Liver (tissue), 3 donors: ENCODE measurements at regions not wholly inside any gene's neighbourhood (a gene's known extent, or its start where the extent isn't known, plus 50 kb on each side); places are given as distances from the start of the nearest gene placed in this dataset.

Experiments
- ATF3 ChIP-seq: IDR thresholded peaks from 2 replicates; pipeline ENCODE4 v1.6.1; 2016; ENCODE audit warnings: antibody characterized with exemption
- EGR1 ChIP-seq, 2 donors: IDR thresholded peaks; 2 replicates each; pipeline ENCODE4 v1.6.1; 2016 to 2018; ENCODE audit warnings: antibody characterized with exemption in 2 of 2, low read depth in 2 of 2
- FOXA1 ChIP-seq: IDR thresholded peaks from 2 replicates; pipeline ENCODE4 v1.6.1; 2016; ENCODE audit warnings: antibody characterized with exemption
- MAX ChIP-seq: IDR thresholded peaks from 2 replicates; pipeline ENCODE4 v1.6.1; 2016; ENCODE audit warnings: antibody characterized with exemption
- NR2F2 ChIP-seq: IDR thresholded peaks from 2 replicates; pipeline ENCODE4 v1.6.1; 2016; ENCODE audit warnings: antibody characterized with exemption
- RAD21 ChIP-seq, 2 donors: IDR thresholded peaks; 2 replicates each; pipeline ENCODE4 v1.6.1; 2016; ENCODE audit warnings: antibody characterized with exemption in 2 of 2, mild to moderate bottlenecking in 2 of 2
- RXRA ChIP-seq, 2 donors: IDR thresholded peaks; 2 replicates each; pipeline ENCODE4 v1.6.1; 2017 to 2018; ENCODE audit warnings: antibody characterized with exemption in 2 of 2, mild to moderate bottlenecking in 1 of 2
- SP1 ChIP-seq: IDR thresholded peaks from 2 replicates; pipeline ENCODE4 v1.6.1; 2018; ENCODE audit warnings: antibody characterized with exemption, mild to moderate bottlenecking
- TAF1 ChIP-seq: conservative IDR thresholded peaks from 2 replicates; pipeline ENCODE4 v1.6.1; 2016; ENCODE audit warnings: antibody characterized with exemption, mild to moderate bottlenecking
- YY1 ChIP-seq: IDR thresholded peaks from 2 replicates; pipeline ENCODE4 v1.6.1; 2016; ENCODE audit warnings: antibody characterized with exemption, mild to moderate bottlenecking
- TF ChIP-seq, protein P1 (sequence below): fragments of 150-350 bp; IDR thresholded peaks from 2 replicates; pipeline ENCODE4 v1.5.1; 2017; ENCODE audit warnings: improper control_type of control experiment, low read depth, low read length; ENCODE audit not compliant: missing input control
- TF ChIP-seq, protein P2 (sequence below): IDR thresholded peaks from 2 replicates; pipeline ENCODE4 v1.6.1; 2016; ENCODE audit warnings: antibody characterized with exemption
- TF ChIP-seq, protein P3 (sequence below): IDR thresholded peaks from 2 replicates; pipeline ENCODE4 v1.6.1; 2016; ENCODE audit warnings: antibody characterized with exemption, mild to moderate bottlenecking
- donor health status: healthy.
- donor health status: healthy.

DNA sequence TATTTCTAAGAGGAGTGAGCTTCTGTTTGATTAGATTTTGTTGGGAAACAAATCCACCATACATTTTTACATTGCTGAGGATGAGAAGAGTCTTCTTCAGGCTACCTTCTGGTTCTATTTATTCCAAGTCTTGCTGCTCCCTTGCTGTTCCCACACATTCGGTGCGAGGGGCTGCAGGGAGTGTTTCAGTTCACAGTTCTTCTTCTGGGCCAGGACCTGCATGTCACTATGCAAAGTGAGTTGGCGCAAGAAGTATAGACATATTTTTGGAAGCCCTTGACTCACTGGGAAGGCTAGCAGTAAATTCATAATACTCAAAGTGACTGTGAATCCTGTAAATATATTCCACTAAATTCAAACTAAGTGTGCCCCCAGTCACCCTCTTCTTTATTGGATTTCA lies 657.9 kb downstream of the TAF11L14 start:
- TF ChIP-seq ATF3 (no peak), TAF1 (no peak), MAX (no peak), FOXA1 (no peak), RAD21 (IDR thresholded peaks at IDR 0.05) (no peak), NR2F2 (no peak), SP1 (no peak), EGR1 (IDR thresholded peaks at IDR 0.05; ENCODE audit: low read depth in 2 of 2) (no peak), YY1 (no peak), RXRA (IDR thresholded peaks at IDR 0.05) (no peak)
- TF ChIP-seq, protein P1, sequence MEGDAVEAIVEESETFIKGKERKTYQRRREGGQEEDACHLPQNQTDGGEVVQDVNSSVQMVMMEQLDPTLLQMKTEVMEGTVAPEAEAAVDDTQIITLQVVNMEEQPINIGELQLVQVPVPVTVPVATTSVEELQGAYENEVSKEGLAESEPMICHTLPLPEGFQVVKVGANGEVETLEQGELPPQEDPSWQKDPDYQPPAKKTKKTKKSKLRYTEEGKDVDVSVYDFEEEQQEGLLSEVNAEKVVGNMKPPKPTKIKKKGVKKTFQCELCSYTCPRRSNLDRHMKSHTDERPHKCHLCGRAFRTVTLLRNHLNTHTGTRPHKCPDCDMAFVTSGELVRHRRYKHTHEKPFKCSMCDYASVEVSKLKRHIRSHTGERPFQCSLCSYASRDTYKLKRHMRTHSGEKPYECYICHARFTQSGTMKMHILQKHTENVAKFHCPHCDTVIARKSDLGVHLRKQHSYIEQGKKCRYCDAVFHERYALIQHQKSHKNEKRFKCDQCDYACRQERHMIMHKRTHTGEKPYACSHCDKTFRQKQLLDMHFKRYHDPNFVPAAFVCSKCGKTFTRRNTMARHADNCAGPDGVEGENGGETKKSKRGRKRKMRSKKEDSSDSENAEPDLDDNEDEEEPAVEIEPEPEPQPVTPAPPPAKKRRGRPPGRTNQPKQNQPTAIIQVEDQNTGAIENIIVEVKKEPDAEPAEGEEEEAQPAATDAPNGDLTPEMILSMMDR = no peak
- TF ChIP-seq, protein P2, sequence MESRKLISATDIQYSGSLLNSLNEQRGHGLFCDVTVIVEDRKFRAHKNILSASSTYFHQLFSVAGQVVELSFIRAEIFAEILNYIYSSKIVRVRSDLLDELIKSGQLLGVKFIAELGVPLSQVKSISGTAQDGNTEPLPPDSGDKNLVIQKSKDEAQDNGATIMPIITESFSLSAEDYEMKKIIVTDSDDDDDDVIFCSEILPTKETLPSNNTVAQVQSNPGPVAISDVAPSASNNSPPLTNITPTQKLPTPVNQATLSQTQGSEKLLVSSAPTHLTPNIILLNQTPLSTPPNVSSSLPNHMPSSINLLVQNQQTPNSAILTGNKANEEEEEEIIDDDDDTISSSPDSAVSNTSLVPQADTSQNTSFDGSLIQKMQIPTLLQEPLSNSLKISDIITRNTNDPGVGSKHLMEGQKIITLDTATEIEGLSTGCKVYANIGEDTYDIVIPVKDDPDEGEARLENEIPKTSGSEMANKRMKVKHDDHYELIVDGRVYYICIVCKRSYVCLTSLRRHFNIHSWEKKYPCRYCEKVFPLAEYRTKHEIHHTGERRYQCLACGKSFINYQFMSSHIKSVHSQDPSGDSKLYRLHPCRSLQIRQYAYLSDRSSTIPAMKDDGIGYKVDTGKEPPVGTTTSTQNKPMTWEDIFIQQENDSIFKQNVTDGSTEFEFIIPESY = no peak
- TF ChIP-seq, protein P3, sequence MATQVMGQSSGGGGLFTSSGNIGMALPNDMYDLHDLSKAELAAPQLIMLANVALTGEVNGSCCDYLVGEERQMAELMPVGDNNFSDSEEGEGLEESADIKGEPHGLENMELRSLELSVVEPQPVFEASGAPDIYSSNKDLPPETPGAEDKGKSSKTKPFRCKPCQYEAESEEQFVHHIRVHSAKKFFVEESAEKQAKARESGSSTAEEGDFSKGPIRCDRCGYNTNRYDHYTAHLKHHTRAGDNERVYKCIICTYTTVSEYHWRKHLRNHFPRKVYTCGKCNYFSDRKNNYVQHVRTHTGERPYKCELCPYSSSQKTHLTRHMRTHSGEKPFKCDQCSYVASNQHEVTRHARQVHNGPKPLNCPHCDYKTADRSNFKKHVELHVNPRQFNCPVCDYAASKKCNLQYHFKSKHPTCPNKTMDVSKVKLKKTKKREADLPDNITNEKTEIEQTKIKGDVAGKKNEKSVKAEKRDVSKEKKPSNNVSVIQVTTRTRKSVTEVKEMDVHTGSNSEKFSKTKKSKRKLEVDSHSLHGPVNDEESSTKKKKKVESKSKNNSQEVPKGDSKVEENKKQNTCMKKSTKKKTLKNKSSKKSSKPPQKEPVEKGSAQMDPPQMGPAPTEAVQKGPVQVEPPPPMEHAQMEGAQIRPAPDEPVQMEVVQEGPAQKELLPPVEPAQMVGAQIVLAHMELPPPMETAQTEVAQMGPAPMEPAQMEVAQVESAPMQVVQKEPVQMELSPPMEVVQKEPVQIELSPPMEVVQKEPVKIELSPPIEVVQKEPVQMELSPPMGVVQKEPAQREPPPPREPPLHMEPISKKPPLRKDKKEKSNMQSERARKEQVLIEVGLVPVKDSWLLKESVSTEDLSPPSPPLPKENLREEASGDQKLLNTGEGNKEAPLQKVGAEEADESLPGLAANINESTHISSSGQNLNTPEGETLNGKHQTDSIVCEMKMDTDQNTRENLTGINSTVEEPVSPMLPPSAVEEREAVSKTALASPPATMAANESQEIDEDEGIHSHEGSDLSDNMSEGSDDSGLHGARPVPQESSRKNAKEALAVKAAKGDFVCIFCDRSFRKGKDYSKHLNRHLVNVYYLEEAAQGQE = no peak
